ENCODE measurements at regions not wholly inside any gene's neighbourhood (a gene's known extent, or its start where the extent isn't known, plus 50 kb on each side); places are given as distances from the start of the nearest gene placed in this dataset.
"Not testable (repeated sequence)": the region's sequence is repeated elsewhere in the genome, so short reads cannot be mapped to it uniquely, and the experiment has no call there.

GRCh38 chr1:208349694-208350330, 105.6 kb upstream of the PLXNA2 start:
- no peak for DNase-seq

- no peak for DNase-seq
Observed at GRCh38 chr1:208350815-208351214, 106.6 kb upstream of the PLXNA2 start.

- no peak for DNase-seq
Observed at GRCh38 chr1:208351838-208352237, 107.7 kb upstream of the PLXNA2 start.

- not testable (repeated sequence) for DNase-seq
Observed at GRCh38 chr1:208353797-208354196, 109.6 kb upstream of the PLXNA2 start.

- no peak for DNase-seq
Observed at GRCh38 chr1:208357644-208358507, 113.7 kb upstream of the PLXNA2 start.

- DNase-seq = no peak
Observed at GRCh38 chr1:208358651-208359050, 114.5 kb upstream of the PLXNA2 start.

- no peak for DNase-seq
Observed at GRCh38 chr1:208362011-208362410, 117.8 kb upstream of the PLXNA2 start.

GRCh38 chr1:208366559-208366958, 122.4 kb upstream of the PLXNA2 start:
- DNase-seq = no peak

GRCh38 chr1:208369045-208369444, 124.9 kb upstream of the PLXNA2 start:
- no peak for DNase-seq

- DNase-seq = peak; percentile 45
Observed at GRCh38 chr1:208369658-208370057, 125.5 kb upstream of the PLXNA2 start.

GRCh38 chr1:208374391-208374941, 130.3 kb upstream of the PLXNA2 start:
- DNase-seq = no peak

- DNase-seq = no peak
Observed at GRCh38 chr1:208381481-208381880, 137.3 kb upstream of the PLXNA2 start.

- no peak for DNase-seq
Observed at GRCh38 chr1:208387908-208388811, 144.0 kb upstream of the PLXNA2 start.

GRCh38 chr1:208393416-208393815, 149.2 kb upstream of the PLXNA2 start:
- DNase-seq = no peak

GRCh38 chr1:208393826-208394225, 149.6 kb upstream of the PLXNA2 start:
- no peak for DNase-seq

- DNase-seq = no peak
Observed at GRCh38 chr1:208397286-208397685, 153.1 kb upstream of the PLXNA2 start.

- DNase-seq = no peak
Observed at GRCh38 chr1:208405014-208405413, 160.8 kb upstream of the PLXNA2 start.

- DNase-seq = no peak
Observed at GRCh38 chr1:208409176-208409575, 165.0 kb upstream of the PLXNA2 start.

- no peak for DNase-seq
Observed at GRCh38 chr1:208410409-208410808, 166.2 kb upstream of the PLXNA2 start.

- no peak for DNase-seq
Observed at GRCh38 chr1:208413006-208413405, 168.8 kb upstream of the PLXNA2 start.

- DNase-seq = no peak
Observed at GRCh38 chr1:208418667-208419066, 174.5 kb upstream of the PLXNA2 start.

GRCh38 chr1:208419746-208420420, 175.7 kb upstream of the PLXNA2 start:
- no peak for DNase-seq
